ENCODE measurements at regions not wholly inside any gene's neighbourhood (a gene's known extent, or its start where the extent isn't known, plus 50 kb on each side); places are given as distances from the start of the nearest gene placed in this dataset.
"Not testable (repeated sequence)": the region's sequence is repeated elsewhere in the genome, so short reads cannot be mapped to it uniquely, and the experiment has no call there.

DNA sequence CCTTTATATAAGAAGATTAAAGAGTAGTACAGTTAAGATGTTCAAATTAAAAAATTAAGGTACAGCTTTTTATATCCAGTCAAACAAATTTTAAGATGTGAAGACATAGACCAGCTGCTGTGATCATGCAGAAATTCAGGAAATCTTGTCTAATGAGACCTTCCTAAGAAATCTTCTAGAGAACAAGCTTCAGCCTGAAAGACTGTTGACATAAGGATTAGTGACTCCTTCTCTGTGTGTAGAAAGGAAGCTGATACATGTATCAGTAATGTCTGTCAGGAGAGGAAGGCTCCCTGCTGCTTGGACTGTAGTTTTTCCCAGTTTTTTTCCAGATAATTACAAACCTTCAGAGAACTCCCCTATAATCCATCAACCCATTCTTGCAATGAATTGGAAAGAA is 75.8 kb upstream of the PCSK5 start:
- Histone ChIP-seq H3K27ac (no peak overlapping the region), H3K27me3 (no peaks in the 10 kb centered on the region), H3K36me3 (no peaks in the 10 kb centered on the region), H3K4me3 (no peak overlapping the region), H3K4me1 (no peaks in the 10 kb centered on the region), H3K9me3 (no peaks in the 10 kb centered on the region)
- in situ Hi-C loops (cut with MboI; ENCODE audit: low sequenced_read_pairs in 4 of 4) (no loop called here), intact Hi-C loops (cut with DNase I; ENCODE audit: low total_unique reads) (no loop called here)
- ATAC-seq (no peak), DNase-seq (no peak)
- no peak for TF ChIP-seq POLR2A (IDR thresholded peaks at IDR 0.05)
- TF ChIP-seq, protein P1, sequence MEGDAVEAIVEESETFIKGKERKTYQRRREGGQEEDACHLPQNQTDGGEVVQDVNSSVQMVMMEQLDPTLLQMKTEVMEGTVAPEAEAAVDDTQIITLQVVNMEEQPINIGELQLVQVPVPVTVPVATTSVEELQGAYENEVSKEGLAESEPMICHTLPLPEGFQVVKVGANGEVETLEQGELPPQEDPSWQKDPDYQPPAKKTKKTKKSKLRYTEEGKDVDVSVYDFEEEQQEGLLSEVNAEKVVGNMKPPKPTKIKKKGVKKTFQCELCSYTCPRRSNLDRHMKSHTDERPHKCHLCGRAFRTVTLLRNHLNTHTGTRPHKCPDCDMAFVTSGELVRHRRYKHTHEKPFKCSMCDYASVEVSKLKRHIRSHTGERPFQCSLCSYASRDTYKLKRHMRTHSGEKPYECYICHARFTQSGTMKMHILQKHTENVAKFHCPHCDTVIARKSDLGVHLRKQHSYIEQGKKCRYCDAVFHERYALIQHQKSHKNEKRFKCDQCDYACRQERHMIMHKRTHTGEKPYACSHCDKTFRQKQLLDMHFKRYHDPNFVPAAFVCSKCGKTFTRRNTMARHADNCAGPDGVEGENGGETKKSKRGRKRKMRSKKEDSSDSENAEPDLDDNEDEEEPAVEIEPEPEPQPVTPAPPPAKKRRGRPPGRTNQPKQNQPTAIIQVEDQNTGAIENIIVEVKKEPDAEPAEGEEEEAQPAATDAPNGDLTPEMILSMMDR (IDR thresholded peaks at IDR 0.05 in 4 of 5, conservative IDR thresholded peaks at IDR 0.05 in 1 of 5): no peak

DNA sequence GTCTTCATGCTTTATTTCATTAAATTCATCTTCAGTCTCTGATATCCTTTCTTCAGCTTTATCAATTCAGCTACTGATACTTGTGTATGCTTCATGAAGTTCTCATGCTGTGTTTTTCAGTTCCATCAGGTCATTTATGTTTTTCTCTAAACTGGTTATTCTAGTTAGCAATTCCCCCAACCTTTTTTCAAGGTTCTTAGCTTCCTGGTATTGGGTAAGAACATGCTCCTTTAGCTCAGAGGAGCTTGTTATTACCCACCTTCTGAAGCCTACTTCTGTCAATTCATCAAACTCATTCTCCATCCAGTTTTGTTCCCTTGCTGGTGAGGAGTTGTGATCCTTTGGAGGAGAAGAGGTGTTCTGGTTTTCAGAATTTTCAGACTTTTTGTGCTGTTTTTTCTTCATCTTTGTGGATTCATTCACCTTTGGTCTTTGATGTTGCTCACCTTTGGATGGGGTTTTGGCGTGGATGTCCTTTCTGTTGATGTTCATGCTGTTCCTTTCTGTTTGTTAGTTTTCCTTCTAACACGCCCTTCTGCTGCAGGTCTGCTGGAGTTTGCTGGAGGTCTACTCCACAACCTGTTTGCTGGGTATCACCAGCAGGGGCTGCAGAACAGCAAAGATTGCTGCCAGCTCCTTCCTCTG is 69.9 kb upstream of the PCSK5 start:
- H3K36me3 ChIP-seq; H3K27ac ChIP-seq; H3K27me3 ChIP-seq; ATAC-seq; H3K4me3 ChIP-seq; H3K4me1 ChIP-seq; DNase-seq; in situ Hi-C loops (cut with MboI; ENCODE audit: low sequenced_read_pairs in 4 of 4); intact Hi-C loops (cut with DNase I; ENCODE audit: low total_unique reads); H3K9me3 ChIP-seq: not testable (repeated sequence)

DNA sequence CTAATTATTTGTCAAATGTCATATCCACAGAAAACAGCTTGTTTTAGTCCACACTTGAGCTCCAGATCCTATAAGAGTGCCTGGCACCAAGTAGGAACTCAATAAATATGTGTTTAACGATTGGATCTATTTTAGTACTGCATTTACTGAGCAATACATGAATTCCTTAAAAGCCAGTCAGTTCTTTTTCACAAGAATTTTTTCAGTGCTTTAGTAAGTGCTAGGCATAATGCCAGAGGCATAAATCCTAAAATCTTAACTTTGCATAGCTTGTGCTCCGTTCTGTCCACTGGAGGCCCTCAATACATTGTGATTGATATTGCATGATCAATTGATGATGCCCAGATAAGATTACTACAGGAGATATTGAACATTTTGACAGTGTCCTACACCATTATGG is 67.3 kb upstream of the PCSK5 start:
- no peak overlapping the region for H3K27ac ChIP-seq
- TF ChIP-seq, protein P1 (IDR thresholded peaks at IDR 0.05 in 4 of 5, conservative IDR thresholded peaks at IDR 0.05 in 1 of 5): no peak
- intact Hi-C loops (cut with DNase I; ENCODE audit: low total_unique reads): no loop called here
- no peaks in the 10 kb centered on the region for H3K9me3 ChIP-seq
- no peak overlapping the region for H3K4me3 ChIP-seq
- peaks cover 0 to 6% of the 10 kb centered on the region in 2 donors for H3K4me1 ChIP-seq
- no peak for ATAC-seq
- no peak for DNase-seq
- no peaks in the 10 kb centered on the region for H3K27me3 ChIP-seq
- in situ Hi-C loops (cut with MboI; ENCODE audit: low sequenced_read_pairs in 4 of 4): no loop called here
- H3K36me3 ChIP-seq: no peaks in the 10 kb centered on the region

DNA sequence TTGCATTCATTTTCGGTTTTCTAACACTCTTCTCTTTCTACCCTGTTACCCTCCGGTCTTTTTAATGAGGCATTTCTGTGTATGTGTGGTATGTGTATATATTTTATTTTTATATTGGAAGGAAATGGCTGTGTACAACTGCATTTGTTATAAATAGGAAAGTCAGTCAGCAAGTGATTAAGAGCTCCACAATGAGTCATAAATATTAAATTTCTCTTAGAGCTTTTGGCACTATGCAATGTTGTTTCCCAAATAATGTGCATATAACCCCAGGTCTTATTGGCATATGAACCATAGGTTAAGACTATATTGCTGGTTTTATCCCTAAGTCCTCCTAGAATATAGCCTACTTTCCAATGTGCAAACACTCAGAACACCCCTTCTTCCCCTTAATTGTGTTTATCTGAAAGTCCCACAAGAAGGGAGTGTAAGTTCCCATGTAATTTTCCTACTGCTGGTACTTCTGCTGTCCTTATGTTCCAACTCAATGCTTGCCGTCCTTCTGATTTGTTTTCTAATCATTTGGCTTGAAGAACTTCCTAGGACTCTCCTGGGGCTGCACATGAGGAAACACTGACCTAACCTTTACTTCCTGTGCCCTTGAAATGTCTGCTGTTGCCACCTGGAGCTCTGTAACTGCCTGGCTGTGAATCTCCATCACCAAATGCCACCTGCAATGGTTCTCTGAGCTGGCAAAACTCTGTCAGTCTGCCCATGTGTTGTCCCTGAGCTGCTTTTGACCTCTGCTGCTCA is 65.5 kb upstream of the PCSK5 start:
- in situ Hi-C loops (cut with MboI; ENCODE audit: low sequenced_read_pairs in 4 of 4): loop anchor here in 1 of 4 donors (25.0 kb wide), 1 partner anchor 163 kb away; no protein-coding TSS in a partner anchor
- intact Hi-C loops (cut with DNase I; ENCODE audit: low total_unique reads): no loop called here
- Histone ChIP-seq H3K4me1 (peaks cover 0 to 6% of the 10 kb centered on the region in 2 donors), H3K36me3 (no peaks in the 10 kb centered on the region), H3K27me3 (no peaks in the 10 kb centered on the region), H3K4me3 (no peak overlapping the region), H3K27ac (no peak overlapping the region), H3K9me3 (no peaks in the 10 kb centered on the region)
- TF ChIP-seq, protein P1 (IDR thresholded peaks at IDR 0.05 in 4 of 5, conservative IDR thresholded peaks at IDR 0.05 in 1 of 5): no peak
- no peak for TF ChIP-seq POLR2A (IDR thresholded peaks at IDR 0.05)
- ATAC-seq: no peak
- no peak for DNase-seq

DNA sequence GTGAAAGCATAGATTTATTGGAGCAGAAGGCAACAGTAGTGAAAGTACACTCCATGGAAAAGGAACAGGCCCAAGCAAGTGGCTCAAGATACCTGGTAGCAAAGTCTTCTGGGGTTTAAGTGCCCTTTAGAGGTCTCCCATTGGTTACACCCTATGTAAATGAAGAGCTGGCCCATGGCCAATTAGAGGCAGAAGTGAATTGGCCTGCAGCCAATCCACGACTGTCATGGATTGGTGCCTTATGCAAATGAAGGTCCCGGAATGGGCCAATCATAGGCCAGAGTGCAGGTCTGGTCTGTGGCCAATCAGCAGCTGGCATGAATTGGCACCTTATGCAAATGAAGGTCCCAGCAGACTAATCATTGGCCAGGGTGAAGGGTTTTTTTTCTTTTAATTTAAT is 64.2 kb upstream of the PCSK5 start:
- Histone ChIP-seq H3K9me3 (no peaks in the 10 kb centered on the region), H3K27me3 (no peaks in the 10 kb centered on the region), H3K4me3 (no peak overlapping the region), H3K4me1 (peaks cover 0 to 6% of the 10 kb centered on the region in 2 donors), H3K27ac (no peak overlapping the region), H3K36me3 (no peaks in the 10 kb centered on the region)
- ATAC-seq (no peak), DNase-seq (no peak)
- TF ChIP-seq, protein P1 (IDR thresholded peaks at IDR 0.05 in 4 of 5, conservative IDR thresholded peaks at IDR 0.05 in 1 of 5): no peak
- TF ChIP-seq POLR2A (IDR thresholded peaks at IDR 0.05): no peak
- in situ Hi-C loops (cut with MboI; ENCODE audit: low sequenced_read_pairs in 4 of 4): loop anchor here in 1 of 4 donors (25.0 kb wide), 1 partner anchor 164 kb away; no protein-coding TSS in a partner anchor
- intact Hi-C loops (cut with DNase I; ENCODE audit: low total_unique reads): no loop called here
